Naive thymus-derived CD4-positive, alpha-beta T cell (primary cell): ENCODE measurements at regions not wholly inside any gene's neighbourhood (a gene's known extent, or its start where the extent isn't known, plus 50 kb on each side); places are given as distances from the start of the nearest gene placed in this dataset.

ENCODE experiments used
- ATAC-seq: fragments of 150-1000 bp; cut with Tn5 transposase; 2 replicates; pipeline ENCODE4 v1.10.0; 2021; ENCODE audit warnings: mild to moderate bottlenecking, moderate library complexity
- CTCF ChIA-PET: fragments of 350-600 bp; sonication (Branson Sonifier 250); formaldehyde crosslinking; loops from one replicate; lab custom pipeline; 2021; ENCODE audit warnings: antibody characterized with exemption; lab: Charles Lee
- POLR2A ChIA-PET: fragments of 350-600 bp; sonication (Branson Sonifier 250); formaldehyde crosslinking; loops from one replicate; lab custom pipeline; 2021; ENCODE audit warnings: antibody characterized with exemption, inconsistent platforms; lab: Charles Lee
- DNase-seq, 9 donors: peaks; one replicate each; pipeline versions ENCODE4 v3.0.0 to v3.0.0-alpha.2; 2020 to 2022; ENCODE audit warnings: mixed read lengths in 1 of 9
- H3K27ac ChIP-seq: one replicate; pipeline ENCODE4 v1.7.0; 2013; ENCODE audit warnings: mild to moderate bottlenecking, low read depth, low read length, moderate library complexity
- H3K27me3 ChIP-seq, 2 donors: one replicate each; pipeline ENCODE4 v1.7.0; 2013; ENCODE audit warnings: low read length in 2 of 2, mild to moderate bottlenecking in 2 of 2, moderate library complexity in 2 of 2; ENCODE audit not compliant: control insufficient read depth in 2 of 2, insufficient read depth in 2 of 2
- H3K36me3 ChIP-seq, 3 experiments: 1 replicate in 2 of 3; 2 replicates in 1 of 3; pipeline ENCODE4 v1.7.0; 2013; ENCODE audit warnings: low read length in 3 of 3, mild to moderate bottlenecking in 3 of 3, moderate library complexity in 1 of 3; ENCODE audit not compliant: insufficient read depth in 3 of 3, control insufficient read depth in 2 of 3
- H3K4me1 ChIP-seq, 2 donors: one replicate each; pipeline ENCODE4 v1.7.0; 2013; ENCODE audit warnings: low read length in 2 of 2, mild to moderate bottlenecking in 2 of 2, moderate library complexity in 1 of 2; ENCODE audit not compliant: control insufficient read depth in 2 of 2, insufficient read depth in 2 of 2
- H3K4me3 ChIP-seq: 2 replicates; pipeline ENCODE4 v1.7.0; 2013; ENCODE audit warnings: mild to moderate bottlenecking, low read length
- H3K9me3 ChIP-seq, 3 experiments: 1 replicate in 2 of 3; 2 replicates in 1 of 3; pipeline ENCODE4 v1.7.0; 2013; ENCODE audit warnings: low read length in 3 of 3; ENCODE audit not compliant: control insufficient read depth in 2 of 3
- H3K27ac Mint-ChIP-seq, 9 donors: one replicate each; pipeline ENCODE4 v1.8.0; 2020 to 2022; ENCODE audit warnings: mixed read lengths in 9 of 9, mild to moderate bottlenecking in 8 of 9, moderate library complexity in 5 of 9, inconsistent platforms in 2 of 9
- H3K27me3 Mint-ChIP-seq, 5 donors: one replicate each; pipeline ENCODE4 v1.8.0; 2021 to 2022; ENCODE audit warnings: mixed read lengths in 5 of 5, mild to moderate bottlenecking in 1 of 5
- H3K36me3 Mint-ChIP-seq, 5 donors: one replicate each; pipeline ENCODE4 v1.8.0; 2020 to 2022; ENCODE audit warnings: mixed read lengths in 5 of 5, mild to moderate bottlenecking in 3 of 5, inconsistent platforms in 1 of 5
- H3K4me1 Mint-ChIP-seq, 7 donors: one replicate each; pipeline ENCODE4 v1.8.0; 2020 to 2022; ENCODE audit warnings: mixed read lengths in 7 of 7, mild to moderate bottlenecking in 3 of 7, inconsistent platforms in 1 of 7
- H3K4me3 Mint-ChIP-seq, 10 donors: one replicate each; pipeline ENCODE4 v1.8.0; 2020 to 2022; ENCODE audit warnings: mild to moderate bottlenecking in 10 of 10, mixed read lengths in 10 of 10, moderate library complexity in 6 of 10, inconsistent platforms in 2 of 10
- H3K9me3 Mint-ChIP-seq, 11 donors: one replicate each; pipeline ENCODE4 v1.8.0; 2020 to 2022; ENCODE audit warnings: mixed read lengths in 11 of 11, mild to moderate bottlenecking in 4 of 11, inconsistent platforms in 1 of 11, moderate library complexity in 1 of 11
- intact Hi-C, 2 donors: fragments of 100-400 bp; cut with micrococcal nuclease; formaldehyde crosslinking; loops; one replicate each; pipeline ENCODE4 v1.15.1; 2023

GRCh38 chr2:47315475-47315874 is 53.6 kb upstream of the EPCAM start:
- CTCF ChIA-PET: no interaction called here
- no peak for DNase-seq
- Mint-ChIP-seq H3K36me3 (no peaks in the 10 kb centered on the region), H3K4me1 (peaks cover 0 to 2% (median 0%) of the 10 kb centered on the region in 7 donors), H3K27ac (no peak overlapping the region), H3K9me3 (no peaks in the 10 kb centered on the region), H3K27me3 (peaks cover 0 to 10% (median 0%) of the 10 kb centered on the region in 5 donors), H3K4me3 (no peak overlapping the region)
- Histone ChIP-seq H3K36me3 (no peaks in the 10 kb centered on the region), H3K4me3 (no peak overlapping the region), H3K27me3 (no peaks in the 10 kb centered on the region), H3K4me1 (no peaks in the 10 kb centered on the region), H3K27ac (no peak overlapping the region), H3K9me3 (no peaks in the 10 kb centered on the region)
- intact Hi-C loops: no loop called here
- POLR2A ChIA-PET: no interaction called here
- ATAC-seq: no peak

GRCh38 chr2:47313728-47314127 is 55.4 kb upstream of the EPCAM start:
- H3K27me3 Mint-ChIP-seq: peaks cover 0 to 18% (median 5%) of the 10 kb centered on the region in 5 donors
- ChIA-PET CTCF (no interaction called here), POLR2A (no interaction called here)

GRCh38 chr2:47313141-47313691 is 55.9 kb upstream of the EPCAM start:
- H3K4me1 Mint-ChIP-seq: peaks cover 0 to 8% (median 0%) of the 10 kb centered on the region in 7 donors
- H3K27me3 Mint-ChIP-seq: peaks cover 0 to 18% (median 5%) of the 10 kb centered on the region in 5 donors
- DNase-seq (no peak), ATAC-seq (no peak)
- Histone ChIP-seq H3K4me3 (no peak overlapping the region), H3K9me3 (no peaks in the 10 kb centered on the region), H3K36me3 (no peaks in the 10 kb centered on the region), H3K27ac (no peak overlapping the region), H3K4me1 (no peaks in the 10 kb centered on the region), H3K27me3 (no peaks in the 10 kb centered on the region)
- H3K9me3 Mint-ChIP-seq: no peaks in the 10 kb centered on the region
- no peaks in the 10 kb centered on the region for H3K36me3 Mint-ChIP-seq
- H3K4me3 Mint-ChIP-seq: no peak overlapping the region
- ChIA-PET POLR2A (no interaction called here), CTCF (no interaction called here)
- intact Hi-C loops: no loop called here
- H3K27ac Mint-ChIP-seq: no peak overlapping the region

More at GRCh38 chr2:47313728-47314127, 55.4 kb upstream of the EPCAM start:
- H3K4me3 Mint-ChIP-seq: no peak overlapping the region
- H3K9me3 Mint-ChIP-seq: no peaks in the 10 kb centered on the region
- H3K27ac ChIP-seq: no peak overlapping the region
- H3K4me1 ChIP-seq: no peaks in the 10 kb centered on the region
- H3K27ac Mint-ChIP-seq: no peak overlapping the region
- H3K4me1 Mint-ChIP-seq: peaks cover 0 to 8% (median 0%) of the 10 kb centered on the region in 7 donors
- no peaks in the 10 kb centered on the region for H3K36me3 ChIP-seq
- no peak for ATAC-seq
- no peak for DNase-seq
- H3K4me3 ChIP-seq: no peak overlapping the region
- no peaks in the 10 kb centered on the region for H3K27me3 ChIP-seq
- no peaks in the 10 kb centered on the region for H3K9me3 ChIP-seq
- no peaks in the 10 kb centered on the region for H3K36me3 Mint-ChIP-seq
- intact Hi-C loops: no loop called here

GRCh38 chr2:47312491-47312850 is 56.6 kb upstream of the EPCAM start:
- no peak for ATAC-seq
- Mint-ChIP-seq H3K4me3 (no peak overlapping the region), H3K9me3 (no peaks in the 10 kb centered on the region), H3K4me1 (peaks cover 0 to 8% (median 0%) of the 10 kb centered on the region in 7 donors), H3K27ac (no peak overlapping the region), H3K27me3 (peaks cover 0 to 18% (median 5%) of the 10 kb centered on the region in 5 donors), H3K36me3 (no peaks in the 10 kb centered on the region)
- H3K27ac ChIP-seq: no peak overlapping the region
- no peaks in the 10 kb centered on the region for H3K9me3 ChIP-seq
- no peak overlapping the region for H3K4me3 ChIP-seq
- DNase-seq: no peak
- H3K36me3 ChIP-seq: no peaks in the 10 kb centered on the region
- ChIA-PET CTCF (no interaction called here), POLR2A (no interaction called here)
- intact Hi-C loops: no loop called here
- no peaks in the 10 kb centered on the region for H3K27me3 ChIP-seq
- no peaks in the 10 kb centered on the region for H3K4me1 ChIP-seq

GRCh38 chr2:47311764-47312490 is 57.2 kb upstream of the EPCAM start:
- DNase-seq (no peak), ATAC-seq (no peak)
- ChIA-PET POLR2A (no interaction called here), CTCF (no interaction called here)
- Mint-ChIP-seq H3K36me3 (no peaks in the 10 kb centered on the region), H3K9me3 (no peaks in the 10 kb centered on the region), H3K27me3 (peaks cover 0 to 21% (median 5%) of the 10 kb centered on the region in 5 donors), H3K27ac (no peak overlapping the region), H3K4me1 (peaks cover 0 to 11% (median 0%) of the 10 kb centered on the region in 7 donors), H3K4me3 (no peak overlapping the region)
- Histone ChIP-seq H3K9me3 (no peaks in the 10 kb centered on the region), H3K4me3 (no peak overlapping the region), H3K27me3 (no peaks in the 10 kb centered on the region), H3K4me1 (no peaks in the 10 kb centered on the region), H3K36me3 (no peaks in the 10 kb centered on the region), H3K27ac (no peak overlapping the region)
- intact Hi-C loops: no loop called here

- H3K27me3 ChIP-seq: no peaks in the 10 kb centered on the region
- intact Hi-C loops: no loop called here
- Mint-ChIP-seq H3K4me3 (no peak overlapping the region), H3K36me3 (no peaks in the 10 kb centered on the region), H3K9me3 (no peaks in the 10 kb centered on the region), H3K4me1 (peaks cover 0 to 11% (median 0%) of the 10 kb centered on the region in 7 donors), H3K27ac (no peak overlapping the region), H3K27me3 (peaks cover 0 to 25% (median 5%) of the 10 kb centered on the region in 5 donors)
- ChIA-PET POLR2A (no interaction called here), CTCF (no interaction called here)
- no peak overlapping the region for H3K4me3 ChIP-seq
- ATAC-seq: peak; percentile 66
- H3K9me3 ChIP-seq: no peaks in the 10 kb centered on the region
- no peak overlapping the region for H3K27ac ChIP-seq
- H3K36me3 ChIP-seq: no peaks in the 10 kb centered on the region
- no peak for DNase-seq
- H3K4me1 ChIP-seq: no peaks in the 10 kb centered on the region
Observed at GRCh38 chr2:47310801-47311560, 58.1 kb upstream of the EPCAM start.
